Endodermal cell (in vitro differentiated cells): ENCODE measurements at regions not wholly inside any gene's neighbourhood (a gene's known extent, or its start where the extent isn't known, plus 50 kb on each side); places are given as distances from the start of the nearest gene placed in this dataset.

Source experiments
- DNase-seq: peaks from one replicate; pipeline ENCODE4 v3.0.0-alpha.2; 2017
- H3K27ac ChIP-seq: 2 replicates; pipeline ENCODE4 v1.5.1; 2013; ENCODE audit warnings: mild to moderate bottlenecking, low read depth, low read length, moderate library complexity
- H3K27me3 ChIP-seq: 2 replicates; pipeline ENCODE4 v1.6.1; 2013; ENCODE audit warnings: mild to moderate bottlenecking, low read length, moderate library complexity; ENCODE audit not compliant: insufficient read depth, control insufficient read depth, poor library complexity, severe bottlenecking
- H3K36me3 ChIP-seq: 2 replicates; pipeline ENCODE4 v1.7.0; 2013; ENCODE audit warnings: mild to moderate bottlenecking, low read length, moderate library complexity; ENCODE audit not compliant: control insufficient read depth, insufficient read depth
- H3K4me1 ChIP-seq: one replicate; pipeline ENCODE4 v1.7.0; 2013; ENCODE audit warnings: low read length; ENCODE audit not compliant: control insufficient read depth, insufficient read depth
- H3K4me3 ChIP-seq: 2 replicates; pipeline ENCODE4 v1.5.1; 2013; ENCODE audit warnings: mild to moderate bottlenecking, low read length, moderate library complexity
- H3K9ac ChIP-seq: 2 replicates; pipeline ENCODE4 v1.6.1; 2013; ENCODE audit warnings: mild to moderate bottlenecking, low read length, moderate library complexity; ENCODE audit not compliant: poor library complexity, severe bottlenecking; ENCODE audit errors: extremely low read depth
- H3K9me3 ChIP-seq: 2 replicates; pipeline ENCODE4 v1.6.1; 2013; ENCODE audit warnings: mild to moderate bottlenecking, low read length, moderate library complexity; ENCODE audit not compliant: control insufficient read depth
- H3K27ac Mint-ChIP-seq: 2 replicates; pipeline ENCODE4 v1.8.0; 2020; ENCODE audit warnings: mixed read lengths
- H3K27me3 Mint-ChIP-seq: 2 replicates; pipeline ENCODE4 v1.8.0; 2021; ENCODE audit warnings: mild to moderate bottlenecking, mixed read lengths; ENCODE audit not compliant: insufficient read depth
- H3K36me3 Mint-ChIP-seq: 2 replicates; pipeline ENCODE4 v1.8.0; 2020; ENCODE audit warnings: low read depth, mixed read lengths
- H3K4me1 Mint-ChIP-seq: 2 replicates; pipeline ENCODE4 v1.8.0; 2020; ENCODE audit warnings: mixed read lengths
- H3K4me3 Mint-ChIP-seq: 2 replicates; pipeline ENCODE4 v1.8.0; 2020; ENCODE audit warnings: mild to moderate bottlenecking, moderate library complexity, mixed read lengths
- H3K9me3 Mint-ChIP-seq: 2 replicates; pipeline ENCODE4 v1.8.0; 2020; ENCODE audit warnings: mild to moderate bottlenecking, mixed read lengths
- WGBS, 2 experiments: methylation state at CpG; one replicate each; pipeline versions ENCODE4 v1.1.5 to v1.1.7; 2013; ENCODE audit warnings: missing lambda C conversion rate in 2 of 2, mixed read lengths in 1 of 2; ENCODE audit not compliant: insufficient coverage in 1 of 2, insufficient read length in 1 of 2; 5-methylcytosine and 5-hydroxymethylcytosine counted together
- TF ChIP-seq, protein P1 (sequence below): fragments of 200-600 bp; sonication (generic); conservative IDR thresholded peaks from 2 replicates; pipeline ENCODE4 v1.5.0; 2021; ENCODE audit warnings: antibody characterized with exemption, mild to moderate bottlenecking

DNA sequence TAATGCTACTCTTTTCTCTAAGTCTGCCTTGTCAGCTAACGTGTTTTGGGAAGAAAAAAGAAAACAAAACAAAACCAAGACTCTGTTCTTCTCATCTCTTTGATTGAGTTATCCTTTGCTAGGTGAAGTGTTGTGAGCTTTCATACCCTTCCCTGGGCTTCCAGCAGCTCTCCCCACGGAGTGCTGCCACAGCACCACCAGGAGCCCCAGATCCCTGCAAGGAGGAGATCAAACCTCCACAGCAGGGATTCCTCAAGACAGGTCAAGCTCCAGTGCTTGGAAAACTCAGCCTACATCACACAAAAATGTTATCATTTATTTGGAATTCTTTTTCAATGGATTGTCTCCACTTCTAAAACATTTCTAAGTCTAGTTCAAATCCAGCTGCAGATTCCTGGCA lies 1981.9 kb upstream of the TENM3 start:
- Mint-ChIP-seq H3K9me3 (no peaks in the 10 kb centered on the region), H3K4me3 (no peak overlapping the region), H3K27me3 (no peaks in the 10 kb centered on the region), H3K36me3 (no peaks in the 10 kb centered on the region), H3K27ac (no peak overlapping the region), H3K4me1 (peaks cover 5% of the 10 kb centered on the region)
- TF ChIP-seq, protein P1, sequence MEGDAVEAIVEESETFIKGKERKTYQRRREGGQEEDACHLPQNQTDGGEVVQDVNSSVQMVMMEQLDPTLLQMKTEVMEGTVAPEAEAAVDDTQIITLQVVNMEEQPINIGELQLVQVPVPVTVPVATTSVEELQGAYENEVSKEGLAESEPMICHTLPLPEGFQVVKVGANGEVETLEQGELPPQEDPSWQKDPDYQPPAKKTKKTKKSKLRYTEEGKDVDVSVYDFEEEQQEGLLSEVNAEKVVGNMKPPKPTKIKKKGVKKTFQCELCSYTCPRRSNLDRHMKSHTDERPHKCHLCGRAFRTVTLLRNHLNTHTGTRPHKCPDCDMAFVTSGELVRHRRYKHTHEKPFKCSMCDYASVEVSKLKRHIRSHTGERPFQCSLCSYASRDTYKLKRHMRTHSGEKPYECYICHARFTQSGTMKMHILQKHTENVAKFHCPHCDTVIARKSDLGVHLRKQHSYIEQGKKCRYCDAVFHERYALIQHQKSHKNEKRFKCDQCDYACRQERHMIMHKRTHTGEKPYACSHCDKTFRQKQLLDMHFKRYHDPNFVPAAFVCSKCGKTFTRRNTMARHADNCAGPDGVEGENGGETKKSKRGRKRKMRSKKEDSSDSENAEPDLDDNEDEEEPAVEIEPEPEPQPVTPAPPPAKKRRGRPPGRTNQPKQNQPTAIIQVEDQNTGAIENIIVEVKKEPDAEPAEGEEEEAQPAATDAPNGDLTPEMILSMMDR = no peak
- no peaks in the 10 kb centered on the region for H3K27me3 ChIP-seq
- DNase-seq = peak; percentile 52
- H3K9ac ChIP-seq = no peak overlapping the region
- H3K4me3 ChIP-seq = no peak overlapping the region
- H3K27ac ChIP-seq = no peak overlapping the region
- 20 to 42% methylated on average over 1 to 2 of the region's 2 CpGs for WGBS, 2 experiments
- H3K36me3 ChIP-seq = no peaks in the 10 kb centered on the region
- H3K4me1 ChIP-seq = no peaks in the 10 kb centered on the region
- H3K9me3 ChIP-seq = no peaks in the 10 kb centered on the region

DNA sequence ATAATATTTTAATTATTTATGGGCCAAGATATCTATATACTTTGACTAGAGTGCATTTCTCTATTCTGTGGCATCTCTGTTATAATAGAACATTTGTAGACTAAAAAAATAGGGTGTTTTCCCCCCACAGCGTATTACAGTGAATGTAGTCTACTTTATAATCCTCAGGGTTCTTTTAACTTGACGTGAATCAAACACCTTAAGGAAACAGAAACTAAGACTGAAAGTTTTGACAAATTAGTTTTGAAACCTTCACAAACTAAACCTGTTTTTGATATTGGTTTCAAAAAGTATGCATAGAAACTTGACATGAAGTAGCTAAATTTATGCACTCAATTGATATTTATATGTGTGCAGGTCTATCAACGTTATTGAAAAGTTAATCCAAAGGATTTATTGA lies 1963.1 kb upstream of the TENM3 start:
- no peaks in the 10 kb centered on the region for H3K9me3 ChIP-seq
- no peak overlapping the region for H3K4me3 ChIP-seq
- no peak overlapping the region for H3K4me3 Mint-ChIP-seq
- H3K27me3 ChIP-seq = no peaks in the 10 kb centered on the region
- H3K9me3 Mint-ChIP-seq = no peaks in the 10 kb centered on the region
- DNase-seq = no peak
- no peak overlapping the region for H3K27ac ChIP-seq
- H3K36me3 ChIP-seq = no peaks in the 10 kb centered on the region
- H3K27ac Mint-ChIP-seq = no peak overlapping the region
- TF ChIP-seq, protein P1 = no peak
- WGBS, 2 experiments = 89% methylated on average over 3 of the region's 3 CpGs; no CpG with 5 or more reads in 1 of the 2 experiments
- H3K4me1 Mint-ChIP-seq = no peaks in the 10 kb centered on the region
- no peaks in the 10 kb centered on the region for H3K4me1 ChIP-seq
- H3K9ac ChIP-seq = no peak overlapping the region
- no peaks in the 10 kb centered on the region for H3K36me3 Mint-ChIP-seq
- H3K27me3 Mint-ChIP-seq = no peaks in the 10 kb centered on the region

DNA sequence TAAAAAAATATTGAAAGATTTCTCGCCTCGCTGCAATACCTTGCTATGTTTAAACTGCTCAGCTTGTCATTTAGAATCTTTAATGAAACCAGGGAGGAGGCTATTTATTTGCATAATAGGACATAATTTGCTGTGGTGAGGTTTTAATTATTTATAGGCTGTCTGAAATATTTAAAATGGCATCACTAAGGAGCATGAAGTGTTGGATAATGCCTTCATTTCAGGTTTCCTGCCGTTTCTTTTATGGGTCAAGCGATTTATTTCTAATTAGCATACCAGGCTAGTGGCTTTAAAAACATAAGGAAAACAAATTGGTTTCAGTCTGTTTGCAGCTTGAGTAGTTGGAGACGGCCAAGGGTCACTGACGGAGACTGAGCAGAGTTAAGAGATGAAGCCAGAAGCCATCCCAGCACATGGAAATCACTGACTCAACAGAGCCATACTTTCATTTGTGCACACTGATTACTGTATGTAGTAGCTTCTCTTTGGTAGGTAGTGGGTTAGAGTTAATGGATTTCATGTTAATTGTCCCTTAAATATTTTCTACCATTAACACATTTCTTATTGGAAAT lies 1962.4 kb upstream of the TENM3 start:
- Histone ChIP-seq H3K4me3 (no peak overlapping the region), H3K4me1 (no peaks in the 10 kb centered on the region), H3K27me3 (no peaks in the 10 kb centered on the region), H3K9ac (no peak overlapping the region), H3K9me3 (no peaks in the 10 kb centered on the region), H3K27ac (peak overlapping the region; percentile 57), H3K36me3 (no peaks in the 10 kb centered on the region)
- TF ChIP-seq, protein P1 = no peak
- H3K9me3 Mint-ChIP-seq = no peaks in the 10 kb centered on the region
- no peak overlapping the region for H3K27ac Mint-ChIP-seq
- H3K27me3 Mint-ChIP-seq = no peaks in the 10 kb centered on the region
- 80 to 90% methylated on average over 6 of the region's 6 CpGs for WGBS, 2 experiments
- H3K4me1 Mint-ChIP-seq = no peaks in the 10 kb centered on the region
- no peak for DNase-seq
- H3K4me3 Mint-ChIP-seq = no peak overlapping the region
- H3K36me3 Mint-ChIP-seq = no peaks in the 10 kb centered on the region
